ENCODE measurements at regions not wholly inside any gene's neighbourhood (a gene's known extent, or its start where the extent isn't known, plus 50 kb on each side); places are given as distances from the start of the nearest gene placed in this dataset.

- peaks cover 2% of the 10 kb centered on the region for H3K9me3 Mint-ChIP-seq (ENCODE audit: unreplicated experiment)
- no peak for FAIRE-seq
Observed at GRCh38 chr21:26732432-26733221, 112.6 kb downstream of the ADAMTS1 start.

DNA sequence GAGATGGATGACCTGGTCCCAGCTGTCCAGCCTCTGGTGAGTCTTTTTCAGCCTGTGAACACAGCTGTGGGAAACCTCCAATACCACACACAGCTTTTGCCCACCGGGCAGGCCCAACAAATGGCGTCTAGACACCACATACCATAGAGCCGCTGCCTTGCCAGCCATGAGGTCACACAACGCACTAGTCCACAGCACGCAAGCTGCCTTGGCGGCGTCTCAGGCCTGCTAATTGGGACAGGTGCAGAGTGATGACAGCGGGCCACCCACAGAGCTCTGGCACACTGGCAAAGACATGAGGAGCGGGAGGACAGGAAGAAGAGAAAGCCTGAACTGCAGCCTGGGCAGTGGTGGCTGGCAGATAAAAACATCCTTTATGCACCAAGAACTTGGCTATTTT, 125.5 kb downstream of the ADAMTS1 start:
- Histone ChIP-seq H4K20me1 (ENCODE audit: insufficient read depth, low read length) (no peaks in the 10 kb centered on the region), H2AFZ (ENCODE audit: low read depth, low read length) (no peak overlapping the region), H3K4me1 (ENCODE audit: insufficient read depth, low read length) (no peaks in the 10 kb centered on the region), H3K9me3 (ENCODE audit: insufficient read depth, low read depth, low read length) (no peaks in the 10 kb centered on the region), H3K4me3 (ENCODE audit: insufficient read depth, low read depth, low read length) (no peak overlapping the region), H3K36me3 (ENCODE audit: insufficient read depth, low read length) (no peaks in the 10 kb centered on the region), H3K79me2 (ENCODE audit: insufficient read depth, low read length) (no peaks in the 10 kb centered on the region), H3K27ac (ENCODE audit: low read depth, low read length) (no peak overlapping the region), H3K9ac (ENCODE audit: low read length) (no peak overlapping the region), H3K27me3 (ENCODE audit: insufficient read depth, low read length) (no peaks in the 10 kb centered on the region), H3K4me2 (ENCODE audit: low read length) (no peak overlapping the region)
- Mint-ChIP-seq H3K27me3 (ENCODE audit: low read depth, unreplicated experiment) (no peaks in the 10 kb centered on the region), H3K36me3 (ENCODE audit: low read depth, unreplicated experiment) (no peaks in the 10 kb centered on the region), H3K9me3 (ENCODE audit: unreplicated experiment) (no peaks in the 10 kb centered on the region), H3K27ac (ENCODE audit: unreplicated experiment) (no peak overlapping the region), H3K4me3 (ENCODE audit: unreplicated experiment) (no peak overlapping the region), H3K4me1 (ENCODE audit: low read depth, unreplicated experiment) (no peaks in the 10 kb centered on the region)
- FAIRE-seq (no peak), DNase-seq (ENCODE audit: low read depth) (no peak)
- no peak for TF ChIP-seq EZH2 (IDR thresholded peaks at IDR 0.05; ENCODE audit: insufficient read depth, low read length)
- TF ChIP-seq, protein P1, sequence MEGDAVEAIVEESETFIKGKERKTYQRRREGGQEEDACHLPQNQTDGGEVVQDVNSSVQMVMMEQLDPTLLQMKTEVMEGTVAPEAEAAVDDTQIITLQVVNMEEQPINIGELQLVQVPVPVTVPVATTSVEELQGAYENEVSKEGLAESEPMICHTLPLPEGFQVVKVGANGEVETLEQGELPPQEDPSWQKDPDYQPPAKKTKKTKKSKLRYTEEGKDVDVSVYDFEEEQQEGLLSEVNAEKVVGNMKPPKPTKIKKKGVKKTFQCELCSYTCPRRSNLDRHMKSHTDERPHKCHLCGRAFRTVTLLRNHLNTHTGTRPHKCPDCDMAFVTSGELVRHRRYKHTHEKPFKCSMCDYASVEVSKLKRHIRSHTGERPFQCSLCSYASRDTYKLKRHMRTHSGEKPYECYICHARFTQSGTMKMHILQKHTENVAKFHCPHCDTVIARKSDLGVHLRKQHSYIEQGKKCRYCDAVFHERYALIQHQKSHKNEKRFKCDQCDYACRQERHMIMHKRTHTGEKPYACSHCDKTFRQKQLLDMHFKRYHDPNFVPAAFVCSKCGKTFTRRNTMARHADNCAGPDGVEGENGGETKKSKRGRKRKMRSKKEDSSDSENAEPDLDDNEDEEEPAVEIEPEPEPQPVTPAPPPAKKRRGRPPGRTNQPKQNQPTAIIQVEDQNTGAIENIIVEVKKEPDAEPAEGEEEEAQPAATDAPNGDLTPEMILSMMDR (IDR thresholded peaks at IDR 0.05; ENCODE audit: insufficient read depth, low read depth, low read length): no peak

More at GRCh38 chr21:26732432-26733221, 112.6 kb downstream of the ADAMTS1 start:
- Mint-ChIP-seq H3K36me3 (ENCODE audit: low read depth, unreplicated experiment) (peaks cover 7% of the 10 kb centered on the region), H3K27ac (ENCODE audit: unreplicated experiment) (peak overlapping the region; percentile 19), H3K4me3 (ENCODE audit: unreplicated experiment) (no peak overlapping the region), H3K4me1 (ENCODE audit: low read depth, unreplicated experiment) (peaks cover 24% of the 10 kb centered on the region), H3K27me3 (ENCODE audit: low read depth, unreplicated experiment) (no peaks in the 10 kb centered on the region)
- H3K27ac ChIP-seq (ENCODE audit: low read depth, low read length): no peak overlapping the region
- DNase-seq (ENCODE audit: low read depth): peak; percentile 17
- no peaks in the 10 kb centered on the region for H3K27me3 ChIP-seq (ENCODE audit: insufficient read depth, low read length)
- H3K9me3 ChIP-seq (ENCODE audit: insufficient read depth, low read depth, low read length): no peaks in the 10 kb centered on the region
- no peaks in the 10 kb centered on the region for H3K36me3 ChIP-seq (ENCODE audit: insufficient read depth, low read length)
- no peaks in the 10 kb centered on the region for H4K20me1 ChIP-seq (ENCODE audit: insufficient read depth, low read length)
- no peaks in the 10 kb centered on the region for H3K79me2 ChIP-seq (ENCODE audit: insufficient read depth, low read length)
- peak overlapping the region; percentile 5 for H3K4me2 ChIP-seq (ENCODE audit: low read length)
- no peak overlapping the region for H3K4me3 ChIP-seq (ENCODE audit: insufficient read depth, low read depth, low read length)
- no peak overlapping the region for H2AFZ ChIP-seq (ENCODE audit: low read depth, low read length)
- no peak overlapping the region for H3K9ac ChIP-seq (ENCODE audit: low read length)
- TF ChIP-seq, protein P1 (IDR thresholded peaks at IDR 0.05; ENCODE audit: insufficient read depth, low read depth, low read length): peak; percentile 60
- TF ChIP-seq EZH2 (IDR thresholded peaks at IDR 0.05; ENCODE audit: insufficient read depth, low read length): no peak
- H3K4me1 ChIP-seq (ENCODE audit: insufficient read depth, low read length): no peaks in the 10 kb centered on the region

DNA sequence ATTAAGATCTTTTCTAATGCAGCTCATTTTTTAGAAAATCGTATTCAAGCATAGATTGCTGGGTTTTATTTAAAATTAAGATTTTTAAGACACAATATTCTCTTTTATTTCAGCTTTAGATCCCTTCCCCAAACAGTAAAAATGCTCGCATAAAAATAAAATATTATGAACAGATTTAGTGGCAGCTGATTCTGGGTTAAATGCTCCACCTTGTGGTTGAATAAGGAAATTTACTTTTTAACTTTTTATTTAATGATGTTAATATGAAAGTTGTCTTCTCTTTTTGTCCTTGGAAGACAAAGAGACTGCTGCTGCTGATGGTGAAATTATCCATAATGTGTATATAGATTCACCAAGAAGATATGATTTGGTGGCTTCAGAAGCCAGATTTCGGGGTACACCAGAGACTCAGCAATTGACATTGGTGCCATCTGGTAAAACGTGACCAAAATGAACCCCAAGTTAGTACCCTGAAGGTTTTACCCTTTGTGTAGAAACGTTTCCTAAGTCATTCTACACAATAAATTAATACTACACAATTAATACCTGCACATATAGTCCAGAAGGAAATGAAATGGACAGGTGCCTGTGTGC, 128.0 kb downstream of the ADAMTS1 start:
- Histone ChIP-seq H3K4me1 (ENCODE audit: insufficient read depth, low read length) (no peaks in the 10 kb centered on the region), H4K20me1 (ENCODE audit: insufficient read depth, low read length) (no peaks in the 10 kb centered on the region), H3K9ac (ENCODE audit: low read length) (no peak overlapping the region), H3K9me3 (ENCODE audit: insufficient read depth, low read depth, low read length) (no peaks in the 10 kb centered on the region), H2AFZ (ENCODE audit: low read depth, low read length) (no peak overlapping the region), H3K27me3 (ENCODE audit: insufficient read depth, low read length) (no peaks in the 10 kb centered on the region), H3K79me2 (ENCODE audit: insufficient read depth, low read length) (no peaks in the 10 kb centered on the region), H3K36me3 (ENCODE audit: insufficient read depth, low read length) (no peaks in the 10 kb centered on the region), H3K4me2 (ENCODE audit: low read length) (no peak overlapping the region), H3K4me3 (ENCODE audit: insufficient read depth, low read depth, low read length) (no peak overlapping the region), H3K27ac (ENCODE audit: low read depth, low read length) (no peak overlapping the region)
- no peak overlapping the region for H3K27ac Mint-ChIP-seq (ENCODE audit: unreplicated experiment)
- H3K4me3 Mint-ChIP-seq (ENCODE audit: unreplicated experiment): no peak overlapping the region
- H3K9me3 Mint-ChIP-seq (ENCODE audit: unreplicated experiment): no peaks in the 10 kb centered on the region
- TF ChIP-seq, protein P1 (IDR thresholded peaks at IDR 0.05; ENCODE audit: insufficient read depth, low read depth, low read length): peak; percentile 53
- TF ChIP-seq EZH2 (IDR thresholded peaks at IDR 0.05; ENCODE audit: insufficient read depth, low read length): no peak
- H3K36me3 Mint-ChIP-seq (ENCODE audit: low read depth, unreplicated experiment): no peaks in the 10 kb centered on the region
- no peak for FAIRE-seq
- no peak for DNase-seq (ENCODE audit: low read depth)
- no peaks in the 10 kb centered on the region for H3K4me1 Mint-ChIP-seq (ENCODE audit: low read depth, unreplicated experiment)
- H3K27me3 Mint-ChIP-seq (ENCODE audit: low read depth, unreplicated experiment): peaks cover 2% of the 10 kb centered on the region
